HCT116 (cell line): ENCODE measurements at regions not wholly inside any gene's neighbourhood (a gene's known extent, or its start where the extent isn't known, plus 50 kb on each side); places are given as distances from the start of the nearest gene placed in this dataset.

Experiments used
- ATAC-seq: fragments of 200-7000 bp; cut with Tn5 transposase; 2 replicates; pipeline ENCODE4 v1.9.1; 2020; ENCODE audit warnings: mild to moderate bottlenecking, moderate library complexity
- BruUV-seq: library from RNA; stranded (reverse); fragments of 400-500 nt; replicated peaks from 2 replicates; lab custom pipeline; 2021; lab: Mats Ljungman, UMichigan
- CTCF ChIA-PET: fragments of 300-600 bp; sonication (Branson Sonifier 250); formaldehyde crosslinking; loops from one replicate; lab custom pipeline; 2021; ENCODE audit warnings: antibody characterized with exemption; lab: Charles Lee
- POLR2A ChIA-PET: fragments of 300-600, 350-600 bp; sonication (Branson Sonifier 250); formaldehyde crosslinking; loops from one replicate; lab custom pipeline; 2021; ENCODE audit warnings: antibody characterized with exemption; lab: Charles Lee
- RAD21 ChIA-PET, 2 experiments: fragments of 300-600 bp; sonication (Branson Sonifier 250); formaldehyde crosslinking; loops; one replicate each; lab custom pipeline; 2023; ENCODE audit warnings: low total read pairs in 2 of 2; ENCODE audit not compliant: uncharacterized antibody in 2 of 2, unreplicated experiment in 2 of 2, low non-redundant PET in 1 of 2; lab: Charles Lee
- DNase-seq: peaks from one replicate; pipeline ENCODE4 v3.0.0-alpha.2; 2010; ENCODE audit warnings: low read depth, low spot score
- H2AFZ ChIP-seq: fragments of 200-600 bp; shearing (Covaris generic), sonication (generic); 2 replicates; pipeline ENCODE4 v1.6.1; 2017; ENCODE audit warnings: low read depth, mixed run types, mixed read lengths, antibody characterized with exemption, low read length; ENCODE audit not compliant: poor library complexity, severe bottlenecking
- H3K27ac ChIP-seq: 2 replicates; pipeline ENCODE4 v1.5.1; 2012; ENCODE audit warnings: low read depth, low read length
- H3K27me3 ChIP-seq: fragments of 200-600 bp; sonication (generic); 2 replicates; pipeline ENCODE4 v1.6.1; 2016; ENCODE audit warnings: mixed run types, low read length, mixed read lengths; ENCODE audit not compliant: insufficient read depth
- H3K36me3 ChIP-seq, 2 experiments: fragments of 200-500 bp in 1 of 2; fragments of 200-600 bp in 1 of 2; sonication (Bioruptor generic) in 1 of 2; sonication (generic) in 1 of 2; 2 replicates each; pipeline versions ENCODE4 v1.5.1 to v1.6.1; 2014 to 2016; ENCODE audit warnings: low read length in 2 of 2, inconsistent platforms in 1 of 2, mixed read lengths in 1 of 2, mixed run types in 1 of 2; ENCODE audit not compliant: insufficient read depth in 2 of 2, control insufficient read depth in 1 of 2
- H3K4me1 ChIP-seq, 2 experiments: fragments of 200-600 bp in 1 of 2; sonication (generic) in 1 of 2; 2 replicates each; pipeline versions ENCODE4 v1.5.1 to v1.6.1; 2012 to 2017; ENCODE audit warnings: low read length in 2 of 2, inconsistent platforms in 1 of 2, mild to moderate bottlenecking in 1 of 2, mixed read lengths in 1 of 2, mixed run types in 1 of 2, moderate library complexity in 1 of 2; ENCODE audit not compliant: insufficient read depth in 2 of 2, control insufficient read depth in 1 of 2
- H3K4me2 ChIP-seq: fragments of 200-600 bp; sonication (generic); 2 replicates; pipeline ENCODE4 v1.6.1; 2017; ENCODE audit warnings: mixed run types, low read length, mixed read lengths
- H3K4me3 ChIP-seq, 2 experiments: fragments of 200-600 bp in 1 of 2; sonication (generic) in 1 of 2; replicated peaks in 1 of 2; 2 replicates each; pipeline ENCODE4 v1.5.1; 2011 to 2016; ENCODE audit warnings: low read length in 2 of 2, control low read depth in 1 of 2, low read depth in 1 of 2, mild to moderate bottlenecking in 1 of 2, mixed read lengths in 1 of 2, mixed run types in 1 of 2
- H3K79me2 ChIP-seq: fragments of 200-600 bp; sonication (generic); 2 replicates; pipeline ENCODE4 v1.6.1; 2017; ENCODE audit warnings: mild to moderate bottlenecking, mixed run types, low read length, moderate library complexity, mixed read lengths; ENCODE audit not compliant: insufficient read depth
- H3K9ac ChIP-seq: fragments of 200-600 bp; sonication (generic); 2 replicates; pipeline ENCODE4 v1.6.1; 2016; ENCODE audit warnings: low read length, mixed read lengths
- H3K9me2 ChIP-seq: fragments of 200-600 bp; sonication (generic), shearing (Covaris generic); 2 replicates; pipeline ENCODE4 v1.6.1; 2017; ENCODE audit warnings: mixed run types, mild to moderate bottlenecking, moderate library complexity; ENCODE audit not compliant: insufficient read depth
- H3K9me3 ChIP-seq, 2 experiments: fragments of 200-500 bp in 1 of 2; fragments of 200-600 bp in 1 of 2; sonication (Bioruptor generic) in 1 of 2; sonication (generic) in 1 of 2; 2 replicates each; pipeline ENCODE4 v1.6.1; 2014 to 2017; ENCODE audit warnings: low read length in 2 of 2, mixed read lengths in 2 of 2, inconsistent platforms in 1 of 2, low read depth in 1 of 2, mild to moderate bottlenecking in 1 of 2, mixed run types in 1 of 2, moderate library complexity in 1 of 2; ENCODE audit not compliant: control insufficient read depth in 1 of 2, insufficient read depth in 1 of 2
- H4K20me1 ChIP-seq: fragments of 200-600 bp; sonication (generic), shearing (Covaris generic); 2 replicates; pipeline ENCODE4 v1.6.1; 2017; ENCODE audit warnings: mixed run types, mild to moderate bottlenecking, moderate library complexity; ENCODE audit not compliant: insufficient read depth
- ATF3 ChIP-seq: IDR thresholded peaks from 2 replicates; pipeline ENCODE4 v1.6.1; 2012
- CEBPB ChIP-seq: IDR thresholded peaks from 2 replicates; pipeline ENCODE4 v1.6.1; 2012; ENCODE audit warnings: low read depth
- ELF1 ChIP-seq: IDR thresholded peaks from 2 replicates; pipeline ENCODE4 v1.6.1; 2012; ENCODE audit warnings: low read depth, borderline replicate concordance
- EZH2 ChIP-seq: fragments of 200-600 bp; sonication (generic); IDR thresholded peaks from 2 replicates; pipeline ENCODE4 v1.6.1; 2017; ENCODE audit warnings: antibody characterized with exemption, mixed run types
- EZH2phosphoT487 ChIP-seq: fragments of 200-600 bp; IDR thresholded peaks from 2 replicates; pipeline ENCODE4 v1.6.1; 2018; ENCODE audit warnings: antibody characterized with exemption, borderline replicate concordance
- FOSL1 ChIP-seq: IDR thresholded peaks from 2 replicates; pipeline ENCODE4 v1.6.1; 2012; ENCODE audit warnings: low read depth
- JUND ChIP-seq: IDR thresholded peaks from 2 replicates; pipeline ENCODE4 v1.6.1; 2012
- POLR2A ChIP-seq: IDR thresholded peaks from 2 replicates; pipeline ENCODE4 v1.7.0; 2011; ENCODE audit warnings: borderline replicate concordance; ENCODE audit not compliant: insufficient read depth, insufficient read length; ENCODE audit errors: extremely low read depth
- POLR2AphosphoS5 ChIP-seq: IDR thresholded peaks from 2 replicates; pipeline ENCODE4 v1.6.1; 2011; ENCODE audit warnings: mild to moderate bottlenecking, low read depth, low read length, moderate library complexity
- RAD21 ChIP-seq: IDR thresholded peaks from 2 replicates; pipeline ENCODE4 v1.6.1; 2012; ENCODE audit warnings: low read depth, mild to moderate bottlenecking
- SIN3A ChIP-seq: IDR thresholded peaks from 2 replicates; pipeline ENCODE4 v1.6.1; 2012; ENCODE audit warnings: low read depth
- SP1 ChIP-seq: IDR thresholded peaks from 2 replicates; pipeline ENCODE4 v1.6.1; 2012; ENCODE audit warnings: low read depth
- TCF7L2 ChIP-seq: IDR thresholded peaks from 2 replicates; pipeline ENCODE4 v1.7.0; 2011; ENCODE audit warnings: borderline replicate concordance, inconsistent platforms; ENCODE audit not compliant: insufficient read depth, insufficient read length; ENCODE audit errors: extremely low read depth
- YY1 ChIP-seq: IDR thresholded peaks from 2 replicates; pipeline ENCODE4 v1.6.1; 2011; ENCODE audit warnings: low read length, low read depth, moderate library complexity, mild to moderate bottlenecking; ENCODE audit not compliant: insufficient replicate concordance; ENCODE audit errors: extremely low read depth
- ZBTB33 ChIP-seq: IDR thresholded peaks from 2 replicates; pipeline ENCODE4 v1.6.1; 2011; ENCODE audit warnings: mild to moderate bottlenecking, low read length, moderate library complexity; ENCODE audit not compliant: insufficient replicate concordance; ENCODE audit errors: extremely low read depth
- ZFX ChIP-seq: fragments of 450-650 bp; IDR thresholded peaks from 2 replicates; pipeline ENCODE4 v1.6.1; 2017
- intact Hi-C: fragments of 100-400 bp; cut with micrococcal nuclease; formaldehyde crosslinking; loops from 2 replicates; pipeline ENCODE4 v1.10.0; 2022
- TF ChIP-seq, protein P1 (sequence below): IDR thresholded peaks from 2 replicates; pipeline ENCODE4 v1.6.1; 2012
- TF ChIP-seq, protein P2 (sequence below), 3 experiments: fragments of 200-600 bp in 1 of 3; sonication (generic) in 1 of 3; IDR thresholded peaks in 2 of 3; conservative IDR thresholded peaks in 1 of 3; 2 replicates each; pipeline ENCODE4 v1.5.1; 2012 to 2017; ENCODE audit warnings: low read depth in 2 of 3, low read length in 2 of 3, antibody characterized with exemption in 1 of 3, borderline replicate concordance in 1 of 3, control low read depth in 1 of 3, mild to moderate bottlenecking in 1 of 3, mixed read lengths in 1 of 3, mixed run types in 1 of 3, moderate library complexity in 1 of 3; ENCODE audit not compliant: insufficient read depth in 1 of 3

- Histone ChIP-seq H3K9ac (no peak overlapping the region), H3K4me3 (no peak overlapping the region), H4K20me1 (no peaks in the 10 kb centered on the region), H3K4me2 (no peak overlapping the region), H2AFZ (no peak overlapping the region), H3K9me2 (no peaks in the 10 kb centered on the region), H3K27me3 (no peaks in the 10 kb centered on the region), H3K36me3 (no peaks in the 10 kb centered on the region), H3K4me1 (no peaks in the 10 kb centered on the region), H3K27ac (no peak overlapping the region), H3K9me3 (no peaks in the 10 kb centered on the region), H3K79me2 (no peaks in the 10 kb centered on the region)
- TF ChIP-seq ATF3 (no peak), CEBPB (no peak), FOSL1 (no peak), YY1 (no peak), ZBTB33 (no peak), POLR2A (no peak), ZFX (no peak), SIN3A (no peak), ELF1 (no peak), TCF7L2 (no peak), SP1 (no peak), EZH2 (no peak), RAD21 (no peak), POLR2AphosphoS5 (no peak), JUND (no peak), EZH2phosphoT487 (no peak)
- TF ChIP-seq, protein P1, sequence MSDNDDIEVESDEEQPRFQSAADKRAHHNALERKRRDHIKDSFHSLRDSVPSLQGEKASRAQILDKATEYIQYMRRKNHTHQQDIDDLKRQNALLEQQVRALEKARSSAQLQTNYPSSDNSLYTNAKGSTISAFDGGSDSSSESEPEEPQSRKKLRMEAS = no peak
- TF ChIP-seq, protein P2, sequence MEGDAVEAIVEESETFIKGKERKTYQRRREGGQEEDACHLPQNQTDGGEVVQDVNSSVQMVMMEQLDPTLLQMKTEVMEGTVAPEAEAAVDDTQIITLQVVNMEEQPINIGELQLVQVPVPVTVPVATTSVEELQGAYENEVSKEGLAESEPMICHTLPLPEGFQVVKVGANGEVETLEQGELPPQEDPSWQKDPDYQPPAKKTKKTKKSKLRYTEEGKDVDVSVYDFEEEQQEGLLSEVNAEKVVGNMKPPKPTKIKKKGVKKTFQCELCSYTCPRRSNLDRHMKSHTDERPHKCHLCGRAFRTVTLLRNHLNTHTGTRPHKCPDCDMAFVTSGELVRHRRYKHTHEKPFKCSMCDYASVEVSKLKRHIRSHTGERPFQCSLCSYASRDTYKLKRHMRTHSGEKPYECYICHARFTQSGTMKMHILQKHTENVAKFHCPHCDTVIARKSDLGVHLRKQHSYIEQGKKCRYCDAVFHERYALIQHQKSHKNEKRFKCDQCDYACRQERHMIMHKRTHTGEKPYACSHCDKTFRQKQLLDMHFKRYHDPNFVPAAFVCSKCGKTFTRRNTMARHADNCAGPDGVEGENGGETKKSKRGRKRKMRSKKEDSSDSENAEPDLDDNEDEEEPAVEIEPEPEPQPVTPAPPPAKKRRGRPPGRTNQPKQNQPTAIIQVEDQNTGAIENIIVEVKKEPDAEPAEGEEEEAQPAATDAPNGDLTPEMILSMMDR (IDR thresholded peaks at IDR 0.05 in 2 of 3, conservative IDR thresholded peaks at IDR 0.05 in 1 of 3; ENCODE audit: borderline replicate concordance in 1 of 3, insufficient read depth in 1 of 3, low read depth in 2 of 3, low read length in 2 of 3) = no peak
- ChIA-PET CTCF (no interaction called here), POLR2A (no interaction called here), RAD21 (no interaction called here)
- intact Hi-C loops = no loop called here
- DNase-seq (no peak), ATAC-seq (no peak)
- BruUV-seq = no TSS peak
These were observed 386.7 kb downstream of the HACE1 start for GRCh38 chr6:104473021-104473429.
